ENCODE measurements at regions not wholly inside any gene's neighbourhood (a gene's known extent, or its start where the extent isn't known, plus 50 kb on each side); places are given as distances from the start of the nearest gene placed in this dataset.

GRCh38 chr7:9091282-9091681, 657.9 kb downstream of the NXPH1 start:
- H3K36me3 ChIP-seq: no peaks in the 10 kb centered on the region
- intact Hi-C loops (cut with micrococcal nuclease): no loop called here
- H3K9me3 ChIP-seq (replicated peaks): peaks cover 26% of the 10 kb centered on the region
- no peak overlapping the region for H3K27ac ChIP-seq (replicated peaks)
- TF ChIP-seq CTCF (IDR thresholded peaks at IDR 0.05; ENCODE audit: borderline replicate concordance): no peak
- no peaks in the 10 kb centered on the region for H3K27me3 ChIP-seq (ENCODE audit: low read depth)
- DNase-seq: no peak
- H3K4me3 ChIP-seq: no peak overlapping the region
- H3K4me1 ChIP-seq: no peaks in the 10 kb centered on the region

GRCh38 chr7:9097565-9098060, 664.2 kb downstream of the NXPH1 start:
- intact Hi-C loops (cut with micrococcal nuclease): no loop called here
- Histone ChIP-seq H3K27ac (replicated peaks) (no peak overlapping the region), H3K27me3 (ENCODE audit: low read depth) (no peaks in the 10 kb centered on the region), H3K4me3 (no peak overlapping the region), H3K9me3 (replicated peaks) (peaks cover 41% of the 10 kb centered on the region), H3K4me1 (no peaks in the 10 kb centered on the region), H3K36me3 (no peaks in the 10 kb centered on the region)
- TF ChIP-seq CTCF (IDR thresholded peaks at IDR 0.05; ENCODE audit: borderline replicate concordance): no peak
- no peak for DNase-seq

- no peak for DNase-seq
- intact Hi-C loops (cut with micrococcal nuclease): no loop called here
- H3K9me3 ChIP-seq (replicated peaks): peaks cover 29% of the 10 kb centered on the region
- TF ChIP-seq CTCF (IDR thresholded peaks at IDR 0.05; ENCODE audit: borderline replicate concordance): no peak
- no peak overlapping the region for H3K27ac ChIP-seq (replicated peaks)
- no peak overlapping the region for H3K4me3 ChIP-seq
- no peaks in the 10 kb centered on the region for H3K36me3 ChIP-seq
- H3K27me3 ChIP-seq (ENCODE audit: low read depth): no peaks in the 10 kb centered on the region
- no peaks in the 10 kb centered on the region for H3K4me1 ChIP-seq
These were observed 666.9 kb downstream of the NXPH1 start for GRCh38 chr7:9100289-9100688.

GRCh38 chr7:9102846-9103245, 669.4 kb downstream of the NXPH1 start:
- Histone ChIP-seq H3K27me3 (ENCODE audit: low read depth) (no peaks in the 10 kb centered on the region), H3K36me3 (no peaks in the 10 kb centered on the region), H3K27ac (replicated peaks) (no peak overlapping the region), H3K4me1 (no peaks in the 10 kb centered on the region), H3K4me3 (no peak overlapping the region), H3K9me3 (replicated peaks) (peaks cover 29% of the 10 kb centered on the region)
- no peak for DNase-seq
- intact Hi-C loops (cut with micrococcal nuclease): no loop called here
- no peak for TF ChIP-seq CTCF (IDR thresholded peaks at IDR 0.05; ENCODE audit: borderline replicate concordance)

GRCh38 chr7:9106747-9107146, 673.3 kb downstream of the NXPH1 start:
- Histone ChIP-seq H3K27ac (replicated peaks) (no peak overlapping the region), H3K27me3 (ENCODE audit: low read depth) (no peaks in the 10 kb centered on the region), H3K9me3 (replicated peaks) (peaks cover 40% of the 10 kb centered on the region), H3K4me3 (no peak overlapping the region), H3K36me3 (no peaks in the 10 kb centered on the region), H3K4me1 (no peaks in the 10 kb centered on the region)
- intact Hi-C loops (cut with micrococcal nuclease): no loop called here
- no peak for DNase-seq
- TF ChIP-seq CTCF (IDR thresholded peaks at IDR 0.05; ENCODE audit: borderline replicate concordance): no peak

GRCh38 chr7:9120331-9120730, 686.9 kb downstream of the NXPH1 start:
- H3K4me1 ChIP-seq: no peaks in the 10 kb centered on the region
- H3K27me3 ChIP-seq (ENCODE audit: low read depth): no peaks in the 10 kb centered on the region
- H3K36me3 ChIP-seq: no peaks in the 10 kb centered on the region
- H3K9me3 ChIP-seq (replicated peaks): peaks cover 4% of the 10 kb centered on the region
- H3K27ac ChIP-seq (replicated peaks): no peak overlapping the region
- intact Hi-C loops (cut with micrococcal nuclease): no loop called here
- DNase-seq: no peak
- H3K4me3 ChIP-seq: no peak overlapping the region
- TF ChIP-seq CTCF (IDR thresholded peaks at IDR 0.05; ENCODE audit: borderline replicate concordance): no peak

All from left ventricle myocardium inferior (tissue), 1 donor.